ENCODE measurements at regions not wholly inside any gene's neighbourhood (a gene's known extent, or its start where the extent isn't known, plus 50 kb on each side); places are given as distances from the start of the nearest gene placed in this dataset.

DNA sequence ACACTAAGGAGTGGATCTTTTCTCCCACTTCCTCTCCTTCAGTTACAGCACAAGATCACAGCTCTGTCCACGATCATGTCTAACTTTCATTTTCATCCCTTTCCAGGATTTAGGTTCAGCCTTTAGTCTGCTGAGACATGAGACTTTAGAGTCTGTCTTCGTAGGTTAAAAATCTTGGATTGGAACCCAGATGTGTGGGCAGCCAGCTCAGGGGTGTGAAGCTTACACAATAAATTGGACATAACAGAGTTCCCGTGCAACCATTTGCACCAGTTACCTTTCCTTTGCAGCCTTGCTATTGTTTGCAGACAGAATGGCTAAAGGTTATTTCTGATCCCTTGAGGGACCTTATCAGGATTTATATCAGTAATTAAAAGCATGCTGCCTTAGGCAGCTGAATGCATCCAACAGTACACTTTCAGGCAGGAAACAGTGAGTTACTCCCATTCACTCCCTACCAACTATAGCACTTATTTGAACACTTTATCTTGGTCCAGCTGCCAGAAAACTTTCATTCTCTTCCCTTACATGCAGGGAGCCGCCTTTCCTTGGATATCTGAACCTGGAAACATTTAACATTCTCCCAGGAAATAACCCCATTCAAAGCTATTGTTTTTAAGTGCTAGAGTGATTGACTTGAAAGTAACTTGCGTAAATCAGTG lies 87.3 kb downstream of the TMEM100 start:
- CTCF ChIA-PET, result interaction anchor here (1.1 to 1.5 kb wide), 4 partner anchors 33 to 103 kb away, joined by 3 to 6 read pairs (median 4); no protein-coding TSS in a partner anchor
- Mint-ChIP-seq H3K36me3 (ENCODE audit: insufficient read depth, unreplicated experiment) (no peaks in the 10 kb centered on the region), H3K4me3 (ENCODE audit: unreplicated experiment) (peak overlapping the region; percentile 43), H3K4me1 (ENCODE audit: insufficient read depth, unreplicated experiment) (peaks cover 28% of the 10 kb centered on the region), H3K9me3 (ENCODE audit: unreplicated experiment) (no peaks in the 10 kb centered on the region), H3K27me3 (ENCODE audit: insufficient read depth, unreplicated experiment) (no peaks in the 10 kb centered on the region), H3K27ac (ENCODE audit: low read depth, unreplicated experiment) (peak overlapping the region; percentile 17)
- intact Hi-C loops (cut with micrococcal nuclease), result no loop called here
- peak; percentile 65 for DNase-seq (ENCODE audit: unreplicated experiment)
- TF ChIP-seq, protein P1, sequence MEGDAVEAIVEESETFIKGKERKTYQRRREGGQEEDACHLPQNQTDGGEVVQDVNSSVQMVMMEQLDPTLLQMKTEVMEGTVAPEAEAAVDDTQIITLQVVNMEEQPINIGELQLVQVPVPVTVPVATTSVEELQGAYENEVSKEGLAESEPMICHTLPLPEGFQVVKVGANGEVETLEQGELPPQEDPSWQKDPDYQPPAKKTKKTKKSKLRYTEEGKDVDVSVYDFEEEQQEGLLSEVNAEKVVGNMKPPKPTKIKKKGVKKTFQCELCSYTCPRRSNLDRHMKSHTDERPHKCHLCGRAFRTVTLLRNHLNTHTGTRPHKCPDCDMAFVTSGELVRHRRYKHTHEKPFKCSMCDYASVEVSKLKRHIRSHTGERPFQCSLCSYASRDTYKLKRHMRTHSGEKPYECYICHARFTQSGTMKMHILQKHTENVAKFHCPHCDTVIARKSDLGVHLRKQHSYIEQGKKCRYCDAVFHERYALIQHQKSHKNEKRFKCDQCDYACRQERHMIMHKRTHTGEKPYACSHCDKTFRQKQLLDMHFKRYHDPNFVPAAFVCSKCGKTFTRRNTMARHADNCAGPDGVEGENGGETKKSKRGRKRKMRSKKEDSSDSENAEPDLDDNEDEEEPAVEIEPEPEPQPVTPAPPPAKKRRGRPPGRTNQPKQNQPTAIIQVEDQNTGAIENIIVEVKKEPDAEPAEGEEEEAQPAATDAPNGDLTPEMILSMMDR (IDR thresholded peaks at IDR 0.05; ENCODE audit: unreplicated experiment), result no peak
- no TSS peak for BruUV-seq (replicated peaks)
- POLR2A ChIA-PET, result interaction anchor here (1.8 kb wide), 1 partner anchor 11 kb away, joined by 4 read pairs; no protein-coding TSS in a partner anchor

DNA sequence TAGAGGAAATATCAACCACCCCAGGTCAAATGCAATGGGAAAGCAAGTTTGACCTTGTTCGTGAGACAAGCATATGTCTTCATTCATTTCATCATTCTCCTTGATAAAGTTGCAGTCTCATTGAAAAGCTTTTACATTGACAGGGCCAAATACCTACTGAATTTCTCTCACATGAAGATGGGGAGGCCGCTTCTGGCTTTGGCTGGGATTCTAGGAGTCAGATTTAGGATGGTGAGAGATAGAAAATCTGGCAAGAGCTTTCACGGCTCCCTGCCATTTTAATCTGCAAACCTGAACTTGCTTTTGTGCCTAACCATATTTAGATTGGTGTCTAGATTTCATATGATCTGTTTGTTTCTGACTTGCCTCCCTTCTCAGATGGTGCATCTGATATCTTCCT lies 88.0 kb downstream of the TMEM100 start:
- TF ChIP-seq, protein P1 (IDR thresholded peaks at IDR 0.05; ENCODE audit: unreplicated experiment), result no peak
- Mint-ChIP-seq H3K9me3 (ENCODE audit: unreplicated experiment) (no peaks in the 10 kb centered on the region), H3K27me3 (ENCODE audit: insufficient read depth, unreplicated experiment) (no peaks in the 10 kb centered on the region), H3K4me3 (ENCODE audit: unreplicated experiment) (peak overlapping the region; percentile 43), H3K36me3 (ENCODE audit: insufficient read depth, unreplicated experiment) (no peaks in the 10 kb centered on the region), H3K4me1 (ENCODE audit: insufficient read depth, unreplicated experiment) (peaks cover 28% of the 10 kb centered on the region), H3K27ac (ENCODE audit: low read depth, unreplicated experiment) (peak overlapping the region; percentile 17)
- ChIA-PET CTCF (interaction anchor here (0.9 to 1.2 kb wide), 3 partner anchors 33 to 116 kb away, joined by 3 to 6 read pairs (median 3); partner anchors contain the start of gene PCTP), POLR2A (interaction anchor here (1.8 kb wide), 1 partner anchor 12 kb away, joined by 4 read pairs; no protein-coding TSS in a partner anchor)
- intact Hi-C loops (cut with micrococcal nuclease), result no loop called here
- BruUV-seq (replicated peaks), result no TSS peak
- peak; percentile 53 for DNase-seq (ENCODE audit: unreplicated experiment)

DNA sequence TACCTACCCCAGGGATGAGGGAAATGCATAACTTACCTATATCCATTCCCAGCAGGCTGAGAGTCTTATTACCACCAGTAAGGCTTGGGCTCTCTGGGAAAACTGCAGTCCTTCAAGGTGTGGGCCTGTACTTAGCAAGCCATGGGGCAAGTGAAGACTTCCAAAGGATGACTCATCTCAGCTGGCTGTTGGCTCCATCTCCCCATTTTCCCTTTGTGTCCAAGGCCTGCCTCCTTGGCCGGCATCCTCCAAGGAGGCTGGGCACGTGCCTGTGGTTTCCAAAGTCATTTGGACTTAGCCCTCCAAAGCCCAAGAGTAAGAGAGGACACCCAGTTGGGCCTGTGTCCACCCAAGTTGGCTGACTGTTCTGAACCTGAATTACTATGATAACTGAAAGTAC lies 89.8 kb downstream of the TMEM100 start:
- TF ChIP-seq, protein P1 (IDR thresholded peaks at IDR 0.05; ENCODE audit: unreplicated experiment), result no peak
- no peaks in the 10 kb centered on the region for H3K36me3 Mint-ChIP-seq (ENCODE audit: insufficient read depth, unreplicated experiment)
- H3K4me1 Mint-ChIP-seq (ENCODE audit: insufficient read depth, unreplicated experiment), result peaks cover 28% of the 10 kb centered on the region
- ChIA-PET CTCF (interaction anchor here (0.6 to 1.9 kb wide), 2 partner anchors 31 to 486 kb away, joined by 4 to 8 read pairs; no protein-coding TSS in a partner anchor), POLR2A (no interaction called here)
- intact Hi-C loops (cut with micrococcal nuclease), result no loop called here
- H3K27me3 Mint-ChIP-seq (ENCODE audit: insufficient read depth, unreplicated experiment), result no peaks in the 10 kb centered on the region
- no TSS peak for BruUV-seq (replicated peaks)
- no peaks in the 10 kb centered on the region for H3K9me3 Mint-ChIP-seq (ENCODE audit: unreplicated experiment)
- no peak overlapping the region for H3K4me3 Mint-ChIP-seq (ENCODE audit: unreplicated experiment)
- H3K27ac Mint-ChIP-seq (ENCODE audit: low read depth, unreplicated experiment), result no peak overlapping the region
- peak; percentile 84 for DNase-seq (ENCODE audit: unreplicated experiment)

DNA sequence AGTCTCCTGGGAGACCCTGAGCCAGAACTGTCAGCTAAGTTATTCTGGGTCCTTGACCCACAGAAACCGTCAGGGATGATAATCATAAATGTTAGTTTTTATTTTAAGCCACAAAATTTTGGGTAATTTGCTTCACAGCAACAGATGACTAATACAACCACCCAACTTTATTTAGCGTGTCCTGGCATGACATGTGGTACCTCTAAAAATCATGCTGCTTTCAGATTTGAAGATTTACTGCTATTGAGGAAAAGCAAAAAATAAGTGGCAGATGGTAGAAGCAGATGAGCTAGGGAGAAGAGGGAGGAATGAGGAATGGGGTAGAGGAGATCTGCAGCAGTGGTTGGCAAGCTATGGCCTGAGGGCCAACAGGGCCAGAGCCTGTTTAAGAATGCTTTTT lies 90.4 kb downstream of the TMEM100 start:
- ChIA-PET POLR2A (interaction anchor here (0.9 kb wide), 1 partner anchor 15 kb away, joined by 3 read pairs; no protein-coding TSS in a partner anchor), CTCF (interaction anchor here (0.7 to 1.9 kb wide), 2 partner anchors 30 to 177 kb away, joined by 7 to 8 read pairs; no protein-coding TSS in a partner anchor)
- H3K9me3 Mint-ChIP-seq (ENCODE audit: unreplicated experiment), result no peaks in the 10 kb centered on the region
- peaks cover 28% of the 10 kb centered on the region for H3K4me1 Mint-ChIP-seq (ENCODE audit: insufficient read depth, unreplicated experiment)
- intact Hi-C loops (cut with micrococcal nuclease), result no loop called here
- TF ChIP-seq, protein P1 (IDR thresholded peaks at IDR 0.05; ENCODE audit: unreplicated experiment), result no peak
- no peak for DNase-seq (ENCODE audit: unreplicated experiment)
- H3K4me3 Mint-ChIP-seq (ENCODE audit: unreplicated experiment), result no peak overlapping the region
- BruUV-seq (replicated peaks), result no TSS peak
- no peak overlapping the region for H3K27ac Mint-ChIP-seq (ENCODE audit: low read depth, unreplicated experiment)
- no peaks in the 10 kb centered on the region for H3K36me3 Mint-ChIP-seq (ENCODE audit: insufficient read depth, unreplicated experiment)
- H3K27me3 Mint-ChIP-seq (ENCODE audit: insufficient read depth, unreplicated experiment), result no peaks in the 10 kb centered on the region
